A549 (cell line): ENCODE measurements at regions not wholly inside any gene's neighbourhood (a gene's known extent, or its start where the extent isn't known, plus 50 kb on each side); places are given as distances from the start of the nearest gene placed in this dataset.

Source experiments
- ATAC-seq, 2 experiments: fragments of 200-7000 bp in 1 of 2; fragments of >200 bp in 1 of 2; cut with Nextera tagmentation in 1 of 2; cut with Tn5 transposase in 1 of 2; 3 replicates each; pipeline versions ENCODE4 v1.8.0 to v1.9.1; 2018 to 2020; ENCODE audit warnings: mild to moderate bottlenecking in 1 of 2, moderate library complexity in 1 of 2
- CTCF ChIA-PET: fragments of 300-600 bp; sonication (Branson Sonifier 250); formaldehyde crosslinking; extraction: SDS; loops from one replicate; lab custom pipeline; 2021; ENCODE audit warnings: antibody characterized with exemption, inconsistent platforms; lab: Yijun Ruan, JAX
- POLR2A ChIA-PET: fragments of 350-600 bp; formaldehyde crosslinking; extraction: SDS; loops from one replicate; lab custom pipeline; 2021; ENCODE audit warnings: antibody characterized with exemption, inconsistent platforms; lab: Yijun Ruan, JAX
- DNase-seq, 2 experiments: peaks; one replicate each; pipeline versions ENCODE4 v3.0.0 to v3.0.0-alpha.2; 2011 to 2016; ENCODE audit warnings: low read depth in 1 of 2, low spot score in 1 of 2
- FAIRE-seq: peaks from 2 replicates; lab custom pipeline; 2011; peaks lifted over from hg19 to GRCh38; lab: Jason Lieb, UNC
- H3K27ac ChIP-seq, 2 experiments: fragments of >200 bp; sonication (Bioruptor Twin); formaldehyde crosslinking; 3 replicates each; pipeline ENCODE4 v1.5.1; 2016 to 2017
- H3K4me1 ChIP-seq: fragments of >200 bp; sonication (Bioruptor Twin); formaldehyde crosslinking; 3 replicates; pipeline ENCODE4 v1.6.1; 2016
- H3K4me2 ChIP-seq: fragments of >200 bp; sonication (Bioruptor Twin); formaldehyde crosslinking; 3 replicates; pipeline ENCODE4 v1.6.1; 2016
- H3K4me3 ChIP-seq: fragments of >200 bp; sonication (Bioruptor Twin); formaldehyde crosslinking; 3 replicates; pipeline ENCODE4 v1.5.1; 2016
- H3K9me3 ChIP-seq: fragments of >200 bp; sonication (Bioruptor Twin); formaldehyde crosslinking; 3 replicates; pipeline ENCODE4 v1.6.1; 2016
- ATOH8 ChIP-seq: fragments of 250-450 bp; sonication (Bioruptor Pico); IDR thresholded peaks from 2 replicates; pipeline ENCODE4 v1.5.0; 2020; ENCODE audit warnings: low read depth, mild to moderate bottlenecking, moderate library complexity
- BCL3 ChIP-seq: fragments of >200 bp; sonication (Bioruptor Twin); formaldehyde crosslinking; IDR thresholded peaks from 3 replicates; pipeline ENCODE4 v1.6.1; 2016
- CBX8 ChIP-seq: fragments of 200-600 bp; sonication (generic); IDR thresholded peaks from 2 replicates; pipeline ENCODE4 v1.6.1; 2016
- CEBPB ChIP-seq, 2 experiments: fragments of >200 bp in 1 of 2; sonication (Bioruptor Twin) in 1 of 2; formaldehyde crosslinking in 1 of 2; IDR thresholded peaks; 2 replicates each; pipeline ENCODE4 v1.6.1; 2012 to 2016
- CHD2 ChIP-seq: fragments of 150-350 bp; IDR thresholded peaks from 2 replicates; pipeline ENCODE4 v1.6.1; 2014; ENCODE audit warnings: low read length; ENCODE audit not compliant: partially characterized antibody
- EHMT2 ChIP-seq: fragments of 200-600 bp; sonication (generic); IDR thresholded peaks from 2 replicates; pipeline ENCODE4 v1.6.1; 2016; ENCODE audit warnings: antibody characterized with exemption, low read depth, mild to moderate bottlenecking, moderate library complexity
- ESRRA ChIP-seq: fragments of 150-350 bp; IDR thresholded peaks from 2 replicates; pipeline ENCODE4 v1.6.1; 2014; ENCODE audit warnings: mild to moderate bottlenecking, low read length, borderline replicate concordance
- FOSB ChIP-seq: fragments of 250-450 bp; sonication (Bioruptor Pico); IDR thresholded peaks from 2 replicates; pipeline ENCODE4 v1.5.0; 2020; ENCODE audit warnings: mild to moderate bottlenecking, moderate library complexity
- HDAC2 ChIP-seq: fragments of 200-600 bp; sonication (generic); IDR thresholded peaks from 2 replicates; pipeline ENCODE4 v1.6.1; 2016
- HOXA7 ChIP-seq: fragments of 250-450 bp; sonication (Bioruptor Pico); IDR thresholded peaks from 2 replicates; pipeline ENCODE4 v1.5.0; 2020; ENCODE audit warnings: mild to moderate bottlenecking, moderate library complexity
- JUNB ChIP-seq: fragments of >200 bp; sonication (Bioruptor Twin); formaldehyde crosslinking; IDR thresholded peaks from 2 replicates; pipeline ENCODE4 v1.6.1; 2016
- KDM1A ChIP-seq: fragments of 200-600 bp; sonication (generic); IDR thresholded peaks from 2 replicates; pipeline ENCODE4 v1.6.1; 2016; ENCODE audit warnings: low read depth, mild to moderate bottlenecking
- MAFK ChIP-seq: fragments of 450-650 bp; IDR thresholded peaks from 2 replicates; pipeline ENCODE4 v1.6.1; 2014; ENCODE audit not compliant: partially characterized antibody
- MAZ ChIP-seq: fragments of 150-350 bp; IDR thresholded peaks from 2 replicates; pipeline ENCODE4 v1.6.1; 2014; ENCODE audit warnings: antibody characterized with exemption, low read depth, low read length, borderline replicate concordance
- MYC ChIP-seq: IDR thresholded peaks from 2 replicates; pipeline ENCODE4 v1.6.1; 2012; ENCODE audit warnings: mild to moderate bottlenecking, inconsistent platforms, low read length, improper control_type of control experiment, borderline replicate concordance
- NPAS2 ChIP-seq: fragments of 250-450 bp; sonication (Bioruptor Pico); IDR thresholded peaks from 2 replicates; pipeline ENCODE4 v1.8.0; 2022; ENCODE audit warnings: mild to moderate bottlenecking, moderate library complexity, borderline replicate concordance
- NR3C1 ChIP-seq: fragments of >200 bp; sonication (Bioruptor Twin); formaldehyde crosslinking; IDR thresholded peaks from 3 replicates; pipeline ENCODE4 v1.6.1; 2017
- POLR2A ChIP-seq: IDR thresholded peaks from 2 replicates; pipeline ENCODE4 v1.6.1; 2012; ENCODE audit warnings: mild to moderate bottlenecking, low read length
- POLR2AphosphoS2 ChIP-seq: conservative IDR thresholded peaks from 2 replicates; pipeline ENCODE4 v1.6.1; 2012; ENCODE audit warnings: low read length, improper control_type of control experiment, inconsistent platforms
- RARB ChIP-seq: fragments of 250-450 bp; sonication (Bioruptor Pico); IDR thresholded peaks from 2 replicates; pipeline ENCODE4 v1.8.0; 2021; ENCODE audit warnings: mild to moderate bottlenecking, moderate library complexity
- SMC3 ChIP-seq: fragments of >200 bp; sonication (Bioruptor Twin); formaldehyde crosslinking; IDR thresholded peaks from 3 replicates; pipeline ENCODE4 v1.6.1; 2018; ENCODE audit warnings: inconsistent platforms
- SREBF2 ChIP-seq: fragments of 450-650 bp; IDR thresholded peaks from 2 replicates; pipeline ENCODE4 v1.6.1; 2014; ENCODE audit warnings: mild to moderate bottlenecking, moderate library complexity
- ZFP36 ChIP-seq: fragments of 450-650 bp; IDR thresholded peaks from 2 replicates; pipeline ENCODE4 v1.6.1; 2014; ENCODE audit warnings: borderline replicate concordance; ENCODE audit not compliant: partially characterized antibody
- ZSCAN20 ChIP-seq: fragments of 250-450 bp; sonication (Bioruptor Pico); IDR thresholded peaks from 2 replicates; pipeline ENCODE4 v1.8.0; 2022; ENCODE audit warnings: mild to moderate bottlenecking, moderate library complexity
- WGBS: methylation state at CpG from one replicate; pipeline ENCODE4 v1.1.6; 2017; ENCODE audit errors: missing lambda C conversion rate; 5-methylcytosine and 5-hydroxymethylcytosine counted together
- TF ChIP-seq, protein P1 (sequence below): IDR thresholded peaks from 2 replicates; pipeline ENCODE4 v1.6.1; 2012; ENCODE audit warnings: low read depth, borderline replicate concordance
- TF ChIP-seq, protein P2 (sequence below): fragments of 250-450 bp; sonication (Bioruptor Pico); IDR thresholded peaks from 2 replicates; pipeline ENCODE4 v1.5.0; 2021; ENCODE audit warnings: mild to moderate bottlenecking, moderate library complexity, borderline replicate concordance

DNA sequence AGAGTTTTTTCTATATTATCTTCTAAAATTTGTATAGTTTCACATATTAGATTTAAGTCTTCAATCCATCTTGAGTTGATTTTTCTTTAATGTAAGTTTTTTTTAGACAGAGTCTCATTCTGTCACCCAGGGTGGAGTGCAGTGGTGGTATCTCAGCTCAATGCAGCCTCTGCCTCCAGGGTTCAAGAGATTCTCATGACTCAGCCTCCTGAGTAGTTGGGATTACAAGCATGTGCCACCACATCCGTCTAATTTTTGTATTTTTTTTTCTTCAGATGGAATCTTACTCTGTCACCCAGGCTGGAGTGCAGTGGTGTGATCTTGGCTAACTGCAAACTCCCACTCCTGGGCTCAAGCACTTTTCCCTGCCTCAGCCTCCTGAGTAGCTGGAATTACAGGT lies 143.4 kb upstream of the ZNF92 start:
- ATAC-seq (no peak), DNase-seq (no peak), FAIRE-seq (no peak)
- WGBS, result 8% methylated on average over 1 of the region's 1 CpG
- TF ChIP-seq JUNB (no peak), BCL3 (no peak), ATOH8 (CRISPR knock-in tag) (no peak), KDM1A (no peak), ESRRA (no peak), NPAS2 (CRISPR knock-in tag) (no peak), CHD2 (no peak), SREBF2 (no peak), CEBPB (IDR thresholded peaks at IDR 0.05) (no peak), ZSCAN20 (CRISPR knock-in tag) (no peak), NR3C1 (no peak), MAFK (no peak), SMC3 (no peak)
- H3K4me1 ChIP-seq, result no peaks in the 10 kb centered on the region
- H3K4me2 ChIP-seq, result no peak overlapping the region
- no peaks in the 10 kb centered on the region for H3K9me3 ChIP-seq
- H3K27ac ChIP-seq, result no peak overlapping the region
- POLR2A ChIA-PET, result no interaction called here
- CTCF ChIA-PET, result interaction anchor here (1.1 kb wide), 1 partner anchor 78 kb away, joined by 3 read pairs; no protein-coding TSS in a partner anchor
- H3K4me3 ChIP-seq, result no peak overlapping the region

- Histone ChIP-seq H3K4me2 (no peak overlapping the region), H3K4me3 (no peak overlapping the region), H3K4me1 (no peaks in the 10 kb centered on the region), H3K9me3 (no peaks in the 10 kb centered on the region), H3K27ac (no peak overlapping the region)
- no peak for DNase-seq
- TF ChIP-seq JUNB (no peak), HDAC2 (no peak), NPAS2 (CRISPR knock-in tag) (no peak), POLR2A (no peak), SMC3 (no peak), CHD2 (no peak), BCL3 (no peak), MAFK (no peak), RARB (no peak)
- POLR2A ChIA-PET, result no interaction called here
- FAIRE-seq, result no peak
- 44% methylated on average over 6 of the region's 6 CpGs for WGBS
- CTCF ChIA-PET, result interaction anchor here (0.7 kb wide), 1 partner anchor 9 kb away, joined by 3 read pairs; no protein-coding TSS in a partner anchor
- no peak for ATAC-seq
Measured at GRCh38 chr7:65225422-65226006, 148.1 kb upstream of the ZNF92 start.

DNA sequence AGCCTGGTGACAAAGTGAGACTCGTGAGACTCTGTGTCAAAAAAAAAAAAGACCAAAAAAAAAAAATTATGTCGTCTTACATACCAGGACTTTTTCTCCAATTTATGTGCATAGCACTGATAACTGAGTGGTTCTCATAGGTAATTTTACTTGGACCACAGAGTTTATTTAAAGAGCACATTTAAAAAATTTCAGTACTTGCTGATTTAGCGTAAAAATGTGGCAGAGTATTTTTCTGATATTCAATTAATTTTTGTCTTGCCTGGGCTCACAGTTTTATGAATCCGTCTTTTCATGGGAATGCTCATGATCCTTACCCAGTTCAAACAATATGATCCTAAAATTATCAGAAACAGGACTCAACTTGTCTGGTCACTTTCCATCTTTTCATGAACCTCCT lies 151.0 kb upstream of the ZNF92 start:
- H3K9me3 ChIP-seq, result no peaks in the 10 kb centered on the region
- ATAC-seq, result no peak
- DNase-seq, result no peak
- TF ChIP-seq MAFK, result peak; percentile 54
- TF ChIP-seq HOXA7 (CRISPR knock-in tag), result no peak
- TF ChIP-seq EHMT2, result no peak
- TF ChIP-seq, all 56 proteins: peak for 1
- Histone ChIP-seq H3K4me2 (no peak overlapping the region), H3K4me3 (no peak overlapping the region), H3K4me1 (no peaks in the 10 kb centered on the region), H3K27ac (no peak overlapping the region)
- POLR2A ChIA-PET, result no interaction called here
- 72% methylated on average over 4 of the region's 4 CpGs for WGBS
- no peak for FAIRE-seq
- CTCF ChIA-PET, result interaction anchor here (0.6 kb wide), 1 partner anchor 213 kb away, joined by 3 read pairs; no protein-coding TSS in a partner anchor

- ATAC-seq (no peak), FAIRE-seq (no peak), DNase-seq (no peak)
- ChIA-PET POLR2A (no interaction called here), CTCF (interaction anchor here (0.7 kb wide), 1 partner anchor 10 kb away, joined by 4 read pairs; no protein-coding TSS in a partner anchor)
- H3K27ac ChIP-seq, result no peak overlapping the region
- H3K4me2 ChIP-seq, result no peak overlapping the region
- WGBS, result 71% methylated on average over 3 of the region's 3 CpGs
- no peaks in the 10 kb centered on the region for H3K4me1 ChIP-seq
- no peaks in the 10 kb centered on the region for H3K9me3 ChIP-seq
- H3K4me3 ChIP-seq, result no peak overlapping the region
- TF ChIP-seq FOSB (CRISPR knock-in tag), result no peak
- no peak for TF ChIP-seq MYC
- TF ChIP-seq, protein P1, sequence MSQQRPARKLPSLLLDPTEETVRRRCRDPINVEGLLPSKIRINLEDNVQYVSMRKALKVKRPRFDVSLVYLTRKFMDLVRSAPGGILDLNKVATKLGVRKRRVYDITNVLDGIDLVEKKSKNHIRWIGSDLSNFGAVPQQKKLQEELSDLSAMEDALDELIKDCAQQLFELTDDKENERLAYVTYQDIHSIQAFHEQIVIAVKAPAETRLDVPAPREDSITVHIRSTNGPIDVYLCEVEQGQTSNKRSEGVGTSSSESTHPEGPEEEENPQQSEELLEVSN, result no peak
- TF ChIP-seq MAZ, result no peak
- no peak for TF ChIP-seq POLR2AphosphoS2
- no peak for TF ChIP-seq ZFP36
- no peak for TF ChIP-seq NPAS2 (CRISPR knock-in tag)
- TF ChIP-seq CBX8, result no peak
- no peak for TF ChIP-seq ESRRA
- TF ChIP-seq, protein P2, sequence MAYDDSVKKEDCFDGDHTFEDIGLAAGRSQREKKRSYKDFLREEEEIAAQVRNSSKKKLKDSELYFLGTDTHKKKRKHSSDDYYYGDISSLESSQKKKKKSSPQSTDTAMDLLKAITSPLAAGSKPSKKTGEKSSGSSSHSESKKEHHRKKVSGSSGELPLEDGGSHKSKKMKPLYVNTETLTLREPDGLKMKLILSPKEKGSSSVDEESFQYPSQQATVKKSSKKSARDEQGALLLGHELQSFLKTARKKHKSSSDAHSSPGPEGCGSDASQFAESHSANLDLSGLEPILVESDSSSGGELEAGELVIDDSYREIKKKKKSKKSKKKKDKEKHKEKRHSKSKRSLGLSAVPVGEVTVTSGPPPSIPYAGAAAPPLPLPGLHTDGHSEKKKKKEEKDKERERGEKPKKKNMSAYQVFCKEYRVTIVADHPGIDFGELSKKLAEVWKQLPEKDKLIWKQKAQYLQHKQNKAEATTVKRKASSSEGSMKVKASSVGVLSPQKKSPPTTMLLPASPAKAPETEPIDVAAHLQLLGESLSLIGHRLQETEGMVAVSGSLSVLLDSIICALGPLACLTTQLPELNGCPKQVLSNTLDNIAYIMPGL (CRISPR knock-in tag), result no peak
Measured at GRCh38 chr7:65221683-65222082, 152.0 kb upstream of the ZNF92 start.
